Subcutaneous abdominal adipose tissue (tissue), 5 donors: ENCODE measurements at regions not wholly inside any gene's neighbourhood (a gene's known extent, or its start where the extent isn't known, plus 50 kb on each side); places are given as distances from the start of the nearest gene placed in this dataset.

ENCODE experiments used
- H3K27ac ChIP-seq: one replicate; pipeline ENCODE4 v1.7.0; 2013; ENCODE audit warnings: low read depth, mild to moderate bottlenecking, inconsistent platforms, low read length, moderate library complexity
- H3K27me3 ChIP-seq, 5 donors: one replicate each; pipeline ENCODE4 v1.7.0; 2013; ENCODE audit warnings: low read length in 5 of 5, inconsistent platforms in 1 of 5; ENCODE audit not compliant: control insufficient read depth in 5 of 5, insufficient read depth in 4 of 5
- H3K36me3 ChIP-seq, 5 donors: one replicate each; pipeline ENCODE4 v1.7.0; 2013; ENCODE audit warnings: low read length in 5 of 5; ENCODE audit not compliant: control insufficient read depth in 5 of 5, insufficient read depth in 5 of 5
- H3K4me1 ChIP-seq, 5 donors: one replicate each; pipeline ENCODE4 v1.7.0; 2013; ENCODE audit warnings: low read length in 5 of 5, mild to moderate bottlenecking in 3 of 5, moderate library complexity in 1 of 5; ENCODE audit not compliant: control insufficient read depth in 5 of 5, insufficient read depth in 5 of 5
- H3K4me3 ChIP-seq, 5 donors: one replicate each; pipeline ENCODE4 v1.7.0; 2013; ENCODE audit warnings: low read length in 5 of 5, low read depth in 1 of 5
- H3K9ac ChIP-seq, 5 donors: one replicate each; pipeline ENCODE4 v1.7.0; 2013; ENCODE audit warnings: low read length in 5 of 5, mild to moderate bottlenecking in 4 of 5, moderate library complexity in 3 of 5
- H3K9me3 ChIP-seq, 5 donors: one replicate each; pipeline ENCODE4 v1.7.0; 2013; ENCODE audit warnings: low read length in 5 of 5; ENCODE audit not compliant: control insufficient read depth in 5 of 5
- donor health status: healthy.
- donor health status: healthy.
- donor health status: healthy.
- donor health status: healthy.
- donor health status: healthy.

GRCh38 chr9:21559402-21560280 lies 77.5 kb upstream of the IFNE start:
- peak overlapping the region; percentile 43 to 73 (median 66) for H3K4me3 ChIP-seq
- H3K27me3 ChIP-seq = peaks cover 19 to 26% (median 22%) of the 10 kb centered on the region in 5 donors
- no peaks in the 10 kb centered on the region for H3K36me3 ChIP-seq
- H3K4me1 ChIP-seq = peaks cover 0 to 19% (median 17%) of the 10 kb centered on the region in 5 donors
- peak overlapping the region in 1 of 5 donors; percentile 59 for H3K9ac ChIP-seq
- no peaks in the 10 kb centered on the region for H3K9me3 ChIP-seq
- H3K27ac ChIP-seq = no peak overlapping the region

- H3K27ac ChIP-seq = no peak overlapping the region
- no peaks in the 10 kb centered on the region for H3K36me3 ChIP-seq
- H3K9ac ChIP-seq = peak overlapping the region in 1 of 5 donors; percentile 25
- peaks cover 19 to 26% (median 22%) of the 10 kb centered on the region in 5 donors for H3K27me3 ChIP-seq
- H3K4me3 ChIP-seq = peak overlapping the region; percentile 43 to 73 (median 64)
- peaks cover 0 to 19% (median 17%) of the 10 kb centered on the region in 5 donors for H3K4me1 ChIP-seq
- no peaks in the 10 kb centered on the region for H3K9me3 ChIP-seq
Observed at GRCh38 chr9:21560281-21560745, 78.2 kb upstream of the IFNE start.

- Histone ChIP-seq H3K27me3 (peaks cover 14 to 22% (median 18%) of the 10 kb centered on the region in 5 donors), H3K36me3 (no peaks in the 10 kb centered on the region), H3K9me3 (no peaks in the 10 kb centered on the region)
Observed at GRCh38 chr9:21561502-21561901, 79.4 kb upstream of the IFNE start.

GRCh38 chr9:21564175-21564574 lies 82.1 kb upstream of the IFNE start:
- H3K36me3 ChIP-seq = no peaks in the 10 kb centered on the region
- peaks cover 0 to 12% (median 10%) of the 10 kb centered on the region in 5 donors for H3K4me1 ChIP-seq
- H3K9ac ChIP-seq = no peak overlapping the region
- H3K4me3 ChIP-seq = no peak overlapping the region
- H3K9me3 ChIP-seq = no peaks in the 10 kb centered on the region
- peaks cover 6 to 14% (median 11%) of the 10 kb centered on the region in 5 donors for H3K27me3 ChIP-seq
- H3K27ac ChIP-seq = no peak overlapping the region

More at GRCh38 chr9:21561502-21561901, 79.4 kb upstream of the IFNE start:
- Histone ChIP-seq H3K4me3 (no peak overlapping the region), H3K9ac (no peak overlapping the region), H3K27ac (no peak overlapping the region), H3K4me1 (peaks cover 0 to 19% (median 17%) of the 10 kb centered on the region in 5 donors)

GRCh38 chr9:21565155-21565554 lies 83.0 kb upstream of the IFNE start:
- H3K27ac ChIP-seq = no peak overlapping the region

GRCh38 chr9:21567926-21568325 lies 85.8 kb upstream of the IFNE start:
- H3K27me3 ChIP-seq = peaks cover 0 to 2% (median 0%) of the 10 kb centered on the region in 5 donors
- no peak overlapping the region for H3K27ac ChIP-seq
- H3K36me3 ChIP-seq = no peaks in the 10 kb centered on the region
- H3K9ac ChIP-seq = no peak overlapping the region
- no peak overlapping the region for H3K4me3 ChIP-seq
- H3K4me1 ChIP-seq = no peaks in the 10 kb centered on the region
- no peaks in the 10 kb centered on the region for H3K9me3 ChIP-seq

More at GRCh38 chr9:21565155-21565554, 83.0 kb upstream of the IFNE start:
- Histone ChIP-seq H3K9ac (no peak overlapping the region), H3K27me3 (peaks cover under 1 to 6% (median 4%) of the 10 kb centered on the region in 5 donors), H3K4me1 (peaks cover 0 to 4% (median 2%) of the 10 kb centered on the region in 5 donors), H3K9me3 (no peaks in the 10 kb centered on the region), H3K36me3 (no peaks in the 10 kb centered on the region), H3K4me3 (no peak overlapping the region)

- Histone ChIP-seq H3K27ac (no peak overlapping the region), H3K27me3 (peaks cover 0 to 2% (median 0%) of the 10 kb centered on the region in 5 donors), H3K4me3 (no peak overlapping the region), H3K9me3 (no peaks in the 10 kb centered on the region), H3K4me1 (no peaks in the 10 kb centered on the region), H3K9ac (no peak overlapping the region), H3K36me3 (no peaks in the 10 kb centered on the region)
Observed at GRCh38 chr9:21568484-21568883, 86.4 kb upstream of the IFNE start.

- H3K27ac ChIP-seq = no peak overlapping the region
- no peak overlapping the region for H3K9ac ChIP-seq
- peaks cover 0 to 2% (median 0%) of the 10 kb centered on the region in 5 donors for H3K27me3 ChIP-seq
- no peaks in the 10 kb centered on the region for H3K4me1 ChIP-seq
- no peak overlapping the region for H3K4me3 ChIP-seq
- no peaks in the 10 kb centered on the region for H3K9me3 ChIP-seq
- no peaks in the 10 kb centered on the region for H3K36me3 ChIP-seq
Observed at GRCh38 chr9:21569721-21570120, 87.6 kb upstream of the IFNE start.

GRCh38 chr9:21570643-21571275 lies 88.6 kb upstream of the IFNE start:
- Histone ChIP-seq H3K9me3 (no peaks in the 10 kb centered on the region), H3K4me3 (no peak overlapping the region), H3K27me3 (peaks cover 0 to 2% (median 0%) of the 10 kb centered on the region in 5 donors), H3K4me1 (no peaks in the 10 kb centered on the region), H3K36me3 (no peaks in the 10 kb centered on the region), H3K9ac (no peak overlapping the region), H3K27ac (no peak overlapping the region)

GRCh38 chr9:21574261-21574660 lies 92.1 kb upstream of the IFNE start:
- peaks cover 0 to 4% (median 2%) of the 10 kb centered on the region in 5 donors for H3K4me1 ChIP-seq
- H3K27ac ChIP-seq = no peak overlapping the region
- no peaks in the 10 kb centered on the region for H3K9me3 ChIP-seq
- H3K36me3 ChIP-seq = no peaks in the 10 kb centered on the region
- H3K9ac ChIP-seq = no peak overlapping the region
- no peak overlapping the region for H3K4me3 ChIP-seq
- no peaks in the 10 kb centered on the region for H3K27me3 ChIP-seq
